Breast epithelium (tissue), 3 donors: ENCODE measurements at regions not wholly inside any gene's neighbourhood (a gene's known extent, or its start where the extent isn't known, plus 50 kb on each side); places are given as distances from the start of the nearest gene placed in this dataset.

Source experiments
- POLR2A ChIP-seq: fragments of 450-650 bp; IDR thresholded peaks from one replicate; pipeline ENCODE4 v1.6.1; 2016; ENCODE audit warnings: antibody characterized with exemption, mild to moderate bottlenecking, moderate library complexity
- POLR2AphosphoS5 ChIP-seq, 3 donors: sonication (generic); formaldehyde crosslinking; IDR thresholded peaks; one replicate each; pipeline ENCODE4 v1.6.1; 2017; ENCODE audit warnings: antibody characterized with exemption in 3 of 3
- TF ChIP-seq, protein P1 (sequence below), 3 donors: fragments of 450-650 bp; IDR thresholded peaks; one replicate each; pipeline ENCODE4 v1.5.1; 2016 to 2017; ENCODE audit warnings: antibody characterized with exemption in 3 of 3, mild to moderate bottlenecking in 3 of 3, moderate library complexity in 3 of 3

DNA sequence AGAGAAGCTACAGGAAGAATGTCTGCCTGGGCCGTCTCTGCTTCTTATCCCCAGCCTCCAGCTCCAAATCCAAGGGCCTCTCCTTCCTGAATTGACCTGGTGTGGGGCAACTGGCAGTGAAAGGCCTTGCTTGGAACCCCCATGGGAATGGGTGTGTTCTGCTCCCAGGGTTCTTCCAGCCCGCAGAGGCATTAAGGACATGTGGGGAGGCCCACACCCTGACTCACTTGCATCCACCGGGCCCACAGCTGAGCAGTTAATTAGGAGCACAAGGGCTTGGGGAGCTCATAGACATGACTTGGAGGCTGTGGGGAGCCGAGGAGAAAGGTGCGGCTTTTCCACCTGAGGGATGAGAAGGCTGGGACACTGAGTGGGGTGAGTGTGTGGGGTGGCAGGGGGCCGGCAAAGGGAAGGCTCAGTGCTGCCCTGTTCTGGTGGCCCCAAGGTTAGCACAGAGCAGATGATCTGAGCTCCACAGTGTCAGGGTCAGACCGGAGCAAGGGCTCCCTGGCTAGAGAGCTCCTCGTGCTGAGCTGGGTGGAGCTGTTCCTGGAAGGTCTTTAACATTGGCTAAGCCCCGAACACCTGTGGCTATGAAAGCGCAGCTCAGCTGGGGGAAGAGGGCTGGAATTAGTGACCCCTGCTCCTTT lies 64.5 kb upstream of the NECTIN1 start:
- TF ChIP-seq, protein P1, sequence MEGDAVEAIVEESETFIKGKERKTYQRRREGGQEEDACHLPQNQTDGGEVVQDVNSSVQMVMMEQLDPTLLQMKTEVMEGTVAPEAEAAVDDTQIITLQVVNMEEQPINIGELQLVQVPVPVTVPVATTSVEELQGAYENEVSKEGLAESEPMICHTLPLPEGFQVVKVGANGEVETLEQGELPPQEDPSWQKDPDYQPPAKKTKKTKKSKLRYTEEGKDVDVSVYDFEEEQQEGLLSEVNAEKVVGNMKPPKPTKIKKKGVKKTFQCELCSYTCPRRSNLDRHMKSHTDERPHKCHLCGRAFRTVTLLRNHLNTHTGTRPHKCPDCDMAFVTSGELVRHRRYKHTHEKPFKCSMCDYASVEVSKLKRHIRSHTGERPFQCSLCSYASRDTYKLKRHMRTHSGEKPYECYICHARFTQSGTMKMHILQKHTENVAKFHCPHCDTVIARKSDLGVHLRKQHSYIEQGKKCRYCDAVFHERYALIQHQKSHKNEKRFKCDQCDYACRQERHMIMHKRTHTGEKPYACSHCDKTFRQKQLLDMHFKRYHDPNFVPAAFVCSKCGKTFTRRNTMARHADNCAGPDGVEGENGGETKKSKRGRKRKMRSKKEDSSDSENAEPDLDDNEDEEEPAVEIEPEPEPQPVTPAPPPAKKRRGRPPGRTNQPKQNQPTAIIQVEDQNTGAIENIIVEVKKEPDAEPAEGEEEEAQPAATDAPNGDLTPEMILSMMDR (IDR thresholded peaks at IDR 0.05), result no peak
- TF ChIP-seq POLR2AphosphoS5 (IDR thresholded peaks at IDR 0.05) (no peak), POLR2A (no peak)
